A673 (cell line): ENCODE measurements at regions not wholly inside any gene's neighbourhood (a gene's known extent, or its start where the extent isn't known, plus 50 kb on each side); places are given as distances from the start of the nearest gene placed in this dataset.
"Not testable (repeated sequence)": the region's sequence is repeated elsewhere in the genome, so short reads cannot be mapped to it uniquely, and the experiment has no call there.

Experiments used
- BruUV-seq: library from RNA; stranded (reverse); fragments of 400-500 nt; replicated peaks from 2 replicates; lab custom pipeline; 2021; lab: Mats Ljungman, UMichigan
- CTCF ChIA-PET: fragments of 300-600 bp; sonication (Branson Sonifier 250); formaldehyde crosslinking; loops from one replicate; lab custom pipeline; 2022; ENCODE audit warnings: antibody characterized with exemption; lab: Charles Lee
- POLR2A ChIA-PET: fragments of 300-600 bp; sonication (Branson Sonifier 250); formaldehyde crosslinking; loops from one replicate; lab custom pipeline; 2022; ENCODE audit warnings: antibody characterized with exemption; ENCODE audit not compliant: low non-redundant PET; lab: Charles Lee
- DNase-seq: peaks from one replicate; pipeline ENCODE4 v3.0.0-alpha.2; 2015; ENCODE audit warnings: low spot score
- H3K27ac ChIP-seq: fragments of 200-600 bp; sonication (generic); 2 replicates; pipeline ENCODE4 v1.5.1; 2016; ENCODE audit warnings: mixed run types, low read depth, mild to moderate bottlenecking, mixed read lengths, antibody characterized with exemption, low read length; ENCODE audit not compliant: poor library complexity, severe bottlenecking
- H3K27me3 ChIP-seq: fragments of 200-600 bp; sonication (generic); replicated peaks from 2 replicates; pipeline ENCODE4 v1.6.1; 2017; ENCODE audit warnings: mixed run types, low read depth, mild to moderate bottlenecking, mixed read lengths, antibody characterized with exemption, low read length; ENCODE audit not compliant: insufficient read depth, poor library complexity
- H3K36me3 ChIP-seq: fragments of 200-600 bp; sonication (generic); 2 replicates; pipeline ENCODE4 v1.6.1; 2016; ENCODE audit warnings: mixed run types, mild to moderate bottlenecking, mixed read lengths, antibody characterized with exemption, low read length; ENCODE audit not compliant: insufficient read depth, poor library complexity, severe bottlenecking
- H3K4me1 ChIP-seq: fragments of 200-600 bp; sonication (generic); 2 replicates; pipeline ENCODE4 v1.6.1; 2017; ENCODE audit warnings: mixed run types, mild to moderate bottlenecking, mixed read lengths, antibody characterized with exemption, low read length; ENCODE audit not compliant: insufficient read depth, poor library complexity, severe bottlenecking
- H3K4me3 ChIP-seq: fragments of 200-600 bp; sonication (generic); 2 replicates; pipeline ENCODE4 v1.5.1; 2016; ENCODE audit warnings: low read depth, mixed run types, mild to moderate bottlenecking, mixed read lengths, low read length; ENCODE audit not compliant: poor library complexity, severe bottlenecking
- H3K9me3 ChIP-seq: fragments of 200-600 bp; sonication (generic); 2 replicates; pipeline ENCODE4 v1.6.1; 2016; ENCODE audit warnings: mixed run types, low read depth, mild to moderate bottlenecking, mixed read lengths, antibody characterized with exemption, low read length; ENCODE audit not compliant: poor library complexity, severe bottlenecking
- intact Hi-C: fragments of 100-400 bp; cut with micrococcal nuclease; formaldehyde crosslinking; loops from one replicate; pipeline ENCODE4 v1.10.0; 2022; ENCODE audit not compliant: unreplicated experiment

GRCh38 chr21:13379566-13379965, 230.0 kb upstream of the POTED start:
- H3K9me3 ChIP-seq, H3K4me3 ChIP-seq, H3K27me3 ChIP-seq, CTCF ChIA-PET, intact Hi-C loops, BruUV-seq, H3K4me1 ChIP-seq, DNase-seq, POLR2A ChIA-PET, H3K36me3 ChIP-seq, H3K27ac ChIP-seq: not testable (repeated sequence)

GRCh38 chr21:13380561-13380960, 229.0 kb upstream of the POTED start:
- H3K27ac ChIP-seq, H3K36me3 ChIP-seq, CTCF ChIA-PET, DNase-seq, H3K4me3 ChIP-seq, intact Hi-C loops, H3K4me1 ChIP-seq, H3K9me3 ChIP-seq, POLR2A ChIA-PET, H3K27me3 ChIP-seq, BruUV-seq: not testable (repeated sequence)

- BruUV-seq, CTCF ChIA-PET: not testable (repeated sequence)
These were observed 225.4 kb upstream of the POTED start for GRCh38 chr21:13384143-13384542.

GRCh38 chr21:13409184-13409583, 200.4 kb upstream of the POTED start:
- CTCF ChIA-PET, H3K27me3 ChIP-seq, H3K4me1 ChIP-seq, H3K9me3 ChIP-seq, POLR2A ChIA-PET, H3K27ac ChIP-seq, BruUV-seq, H3K36me3 ChIP-seq, DNase-seq, H3K4me3 ChIP-seq, intact Hi-C loops: not testable (repeated sequence)

More at GRCh38 chr21:13384143-13384542, 225.4 kb upstream of the POTED start:
- DNase-seq, H3K27me3 ChIP-seq, H3K36me3 ChIP-seq, H3K4me1 ChIP-seq, H3K27ac ChIP-seq, H3K4me3 ChIP-seq, POLR2A ChIA-PET, H3K9me3 ChIP-seq, intact Hi-C loops: not testable (repeated sequence)

DNA sequence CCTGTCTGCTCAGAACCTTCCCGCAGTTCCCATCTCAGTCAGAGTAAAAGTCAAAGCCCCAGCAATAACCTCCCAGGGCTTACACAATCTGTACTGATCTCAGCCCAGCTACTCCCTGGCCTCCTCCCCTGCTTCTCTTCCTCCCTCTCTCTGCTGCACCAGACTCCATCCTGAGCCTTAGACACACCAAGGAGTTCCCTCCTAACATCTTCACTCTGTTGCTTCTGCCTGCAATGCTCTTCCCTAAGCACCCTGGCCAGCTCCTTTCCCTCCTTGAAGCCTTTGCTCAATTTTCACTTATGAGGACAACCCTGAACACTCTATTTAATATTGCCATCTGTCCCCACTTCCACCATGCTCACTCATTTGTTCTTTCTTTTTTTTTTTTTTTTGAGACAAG, 173.7 kb upstream of the POTED start:
- H3K27ac ChIP-seq, DNase-seq, CTCF ChIA-PET, H3K27me3 ChIP-seq, H3K9me3 ChIP-seq, BruUV-seq, H3K36me3 ChIP-seq, H3K4me1 ChIP-seq, H3K4me3 ChIP-seq, intact Hi-C loops: not testable (repeated sequence)
- POLR2A ChIA-PET = interaction anchor here (0.7 kb wide), 1 partner anchor 101 kb away, joined by 4 read pairs; no protein-coding TSS in a partner anchor

DNA sequence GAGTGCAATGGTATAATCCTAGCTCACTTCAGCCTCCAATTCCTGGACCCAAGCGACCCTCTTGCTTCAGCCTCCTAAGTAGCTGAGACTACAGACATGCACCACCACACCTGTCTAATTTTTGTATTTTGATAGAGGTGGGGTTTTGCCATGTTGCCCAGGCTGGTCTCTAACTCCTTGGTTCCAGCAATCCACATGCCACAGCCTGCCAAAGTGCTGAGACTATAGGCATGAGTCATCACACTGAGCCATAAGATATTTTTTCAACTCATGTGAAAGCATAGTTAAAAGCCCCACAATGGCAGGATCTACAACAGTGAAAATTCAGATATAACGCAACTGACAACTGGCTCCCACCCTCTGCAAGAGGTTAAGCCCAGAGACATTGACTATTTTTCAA, 161.8 kb upstream of the POTED start:
- H3K27ac ChIP-seq, POLR2A ChIA-PET, H3K36me3 ChIP-seq, H3K27me3 ChIP-seq, BruUV-seq, CTCF ChIA-PET, intact Hi-C loops, H3K9me3 ChIP-seq, DNase-seq, H3K4me1 ChIP-seq, H3K4me3 ChIP-seq: not testable (repeated sequence)

DNA sequence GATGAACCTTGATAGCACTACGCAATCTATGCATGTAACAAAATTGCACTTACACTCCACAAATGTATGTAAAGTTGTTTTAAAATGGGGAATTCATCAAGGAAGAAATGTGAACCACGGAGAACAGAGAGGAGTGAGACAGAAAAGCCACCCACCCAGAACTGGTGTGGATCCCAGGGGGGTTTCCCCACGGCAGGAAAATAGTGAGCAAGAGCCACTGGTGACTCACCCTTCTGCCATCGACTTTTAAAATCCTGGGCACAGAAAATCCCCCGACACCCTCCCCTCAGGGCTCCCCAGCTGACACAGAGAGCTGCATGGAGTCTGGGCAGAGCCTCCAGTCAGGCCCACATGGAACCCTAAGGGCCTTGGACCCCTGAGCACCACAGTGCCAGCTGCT, 146.0 kb upstream of the POTED start:
- CTCF ChIA-PET, H3K9me3 ChIP-seq, intact Hi-C loops, H3K27me3 ChIP-seq, H3K4me1 ChIP-seq, DNase-seq, BruUV-seq, H3K4me3 ChIP-seq, POLR2A ChIA-PET, H3K27ac ChIP-seq, H3K36me3 ChIP-seq: not testable (repeated sequence)
